NCI-H1092 (cell line): ENCODE measurements at regions not wholly inside any gene's neighbourhood (a gene's known extent, or its start where the extent isn't known, plus 50 kb on each side); places are given as distances from the start of the nearest gene placed in this dataset.

ENCODE experiments used
- DNase-seq: peaks from one replicate; lab custom pipeline; 2025; lab: John Stamatoyannopoulos, UW

DNA sequence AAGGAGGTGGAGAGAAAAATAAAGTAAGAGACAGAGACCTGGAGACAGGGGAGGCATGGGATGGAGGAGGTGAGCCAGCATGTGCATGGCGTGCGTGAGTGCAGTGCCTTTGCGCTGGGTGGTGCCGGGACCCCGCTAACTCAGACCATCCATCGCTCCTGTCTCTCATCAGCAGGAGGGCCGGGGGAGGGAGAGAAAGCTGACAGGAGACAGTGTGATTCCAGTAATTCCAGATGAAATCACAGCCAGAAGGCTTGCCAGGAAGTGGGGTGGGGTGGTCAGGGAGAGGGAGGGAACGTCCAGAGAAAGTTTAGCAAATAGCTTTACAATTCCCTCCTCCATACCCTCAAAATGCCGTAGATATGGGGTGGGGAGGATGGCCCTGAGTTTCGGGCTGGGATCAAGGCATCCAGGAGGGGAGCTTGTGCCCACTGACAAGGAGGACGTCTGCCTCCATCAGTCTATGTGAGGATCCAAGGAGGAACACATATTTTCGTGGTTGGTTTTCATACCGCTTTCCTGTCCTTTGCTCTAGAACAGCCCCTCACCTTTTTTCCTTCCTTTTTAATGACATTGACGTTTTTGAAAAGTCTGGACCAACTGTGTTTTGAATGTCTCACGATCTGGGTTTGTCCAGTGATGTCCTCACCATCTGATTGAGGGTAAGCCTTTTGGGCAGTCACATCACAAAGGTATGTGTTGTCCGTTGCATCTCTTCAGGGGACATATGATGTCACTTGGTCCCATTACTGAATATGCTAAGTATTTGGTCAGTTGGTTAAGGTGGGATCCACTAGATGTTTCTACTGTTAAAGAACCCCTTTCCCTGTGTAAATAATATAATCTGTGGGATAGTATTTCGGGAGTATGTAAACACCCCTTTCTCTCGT lies 567.3 kb downstream of the MIAT start:
- DNase-seq = no peak

DNA sequence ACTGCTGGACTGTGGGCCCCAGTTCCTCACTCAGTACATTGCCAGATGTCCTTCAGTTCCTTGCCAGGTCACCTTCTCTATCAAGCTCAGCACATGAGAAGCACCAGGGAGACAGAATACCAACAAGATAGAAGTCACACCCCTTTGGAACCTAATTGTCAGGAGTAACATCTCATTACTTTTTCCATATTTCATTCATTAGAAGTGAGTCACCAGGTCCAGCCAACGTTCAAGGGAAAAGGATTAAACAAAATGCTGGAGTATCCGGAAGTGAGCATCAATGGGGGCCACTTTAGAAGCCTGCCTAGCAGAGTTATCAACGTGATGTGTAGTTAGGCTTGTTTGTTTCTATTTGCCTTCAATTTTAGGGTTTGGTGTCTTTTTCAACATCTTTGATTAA lies 569.3 kb downstream of the MIAT start:
- DNase-seq = no peak

DNA sequence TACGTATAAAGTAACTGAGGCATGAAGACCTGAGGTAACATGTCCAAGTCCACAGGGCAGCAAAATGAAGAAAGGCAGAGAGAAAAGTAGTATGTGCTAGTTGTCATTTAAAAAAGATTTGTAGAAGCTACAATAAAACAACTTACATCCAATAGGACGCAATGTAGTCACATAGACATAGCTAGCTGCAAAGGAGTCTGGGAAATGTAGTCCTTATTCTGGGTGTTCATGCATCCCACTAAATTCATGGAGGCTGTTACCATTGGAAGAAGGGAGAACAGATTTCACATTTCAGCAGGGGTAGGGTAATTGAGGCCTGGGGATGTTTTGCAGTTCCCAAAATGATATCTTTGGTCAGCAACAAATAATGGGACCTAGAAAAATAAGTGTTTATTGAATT lies 571.4 kb downstream of the MIAT start:
- no peak for DNase-seq

DNA sequence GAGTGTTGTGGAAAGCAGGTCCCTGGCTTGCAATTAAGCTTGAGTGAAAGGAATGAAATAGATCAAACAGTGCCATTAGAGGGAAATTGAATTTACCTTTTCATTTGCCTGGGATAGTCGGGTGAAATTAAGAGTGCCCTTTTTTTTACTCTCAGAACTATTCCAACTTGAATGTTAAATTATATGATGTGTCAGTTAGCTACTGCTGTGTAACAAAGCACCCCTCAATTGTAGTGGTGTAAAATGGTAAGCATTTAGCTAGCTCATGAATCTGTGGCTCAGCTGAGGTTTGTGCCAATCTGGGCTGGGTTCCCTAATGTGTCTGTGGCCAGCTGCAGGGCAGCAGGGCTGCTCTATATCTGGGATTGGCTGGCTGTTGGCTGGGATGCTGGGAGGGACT lies 571.4 kb downstream of the MN1 start:
- no peak for DNase-seq

DNA sequence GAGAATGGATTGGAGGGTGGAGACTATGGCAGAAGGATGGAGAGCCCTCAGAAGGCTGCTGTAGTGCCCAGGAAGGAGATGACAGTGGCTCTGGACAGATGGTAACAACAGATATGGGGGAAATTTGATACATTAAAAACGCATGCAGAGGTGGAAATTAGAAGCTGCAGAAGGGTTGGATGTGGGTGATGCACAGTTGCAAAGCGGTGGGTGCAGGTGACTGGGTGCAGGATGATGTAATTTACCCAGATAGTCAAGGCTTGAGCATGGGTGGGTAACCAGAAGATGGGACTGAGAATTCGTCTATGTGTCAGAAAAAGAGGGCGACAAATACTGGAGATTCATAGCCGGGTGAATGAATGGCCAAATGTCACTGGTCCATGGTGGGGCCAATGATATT lies 570.3 kb downstream of the MN1 start:
- no peak for DNase-seq

DNA sequence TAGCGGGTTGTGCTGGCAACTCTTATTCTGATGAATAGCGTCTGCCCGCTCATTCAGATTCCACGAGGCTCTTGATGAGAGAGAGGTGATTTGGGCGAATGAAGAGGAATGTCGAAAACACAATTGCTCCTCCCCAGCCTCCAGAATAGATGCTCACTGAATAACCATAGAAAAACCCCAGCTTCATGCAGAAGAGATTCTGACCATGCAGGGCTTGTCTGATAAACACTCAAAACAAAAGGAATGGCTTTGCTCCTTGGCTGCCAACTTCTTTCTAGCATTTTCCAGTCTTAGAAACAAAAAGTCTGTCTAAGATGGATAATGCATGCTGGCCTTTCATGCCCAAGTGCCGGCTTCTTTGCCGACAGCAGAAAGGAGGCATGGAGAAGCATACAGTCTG lies 569.5 kb downstream of the MN1 start:
- no peak for DNase-seq

DNA sequence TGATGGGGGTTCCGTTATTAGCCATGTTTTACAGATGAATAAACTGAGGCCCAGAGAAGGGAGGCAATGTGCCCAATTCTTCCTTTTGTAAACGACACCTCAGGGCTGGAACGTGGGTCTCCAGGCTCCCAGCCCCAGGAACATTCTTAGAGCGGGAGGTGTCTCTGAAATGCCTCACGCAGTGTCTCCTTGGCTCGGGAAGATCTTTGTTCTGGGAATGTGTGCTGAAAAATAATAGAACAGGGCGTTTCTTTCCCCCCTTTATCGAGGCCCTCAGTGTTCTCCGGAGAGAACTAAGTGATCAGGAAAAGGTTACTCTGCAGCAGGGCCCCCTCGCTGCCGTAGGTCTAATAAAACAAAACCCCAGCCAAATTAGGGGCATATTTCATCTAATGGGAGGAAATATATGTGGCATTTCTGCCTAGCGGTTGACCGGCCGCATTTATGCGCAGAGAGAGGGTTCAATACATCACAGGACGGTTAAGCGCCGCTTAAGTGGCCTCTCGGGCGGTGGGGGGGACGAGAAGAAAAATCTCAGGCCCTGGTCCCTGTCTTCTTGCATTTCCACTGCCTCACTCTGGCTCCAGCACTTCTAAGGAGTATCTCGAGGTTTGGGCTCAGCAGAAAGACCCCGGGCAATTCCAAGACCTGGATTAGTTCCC lies 564.3 kb downstream of the MN1 start:
- DNase-seq = no peak

DNA sequence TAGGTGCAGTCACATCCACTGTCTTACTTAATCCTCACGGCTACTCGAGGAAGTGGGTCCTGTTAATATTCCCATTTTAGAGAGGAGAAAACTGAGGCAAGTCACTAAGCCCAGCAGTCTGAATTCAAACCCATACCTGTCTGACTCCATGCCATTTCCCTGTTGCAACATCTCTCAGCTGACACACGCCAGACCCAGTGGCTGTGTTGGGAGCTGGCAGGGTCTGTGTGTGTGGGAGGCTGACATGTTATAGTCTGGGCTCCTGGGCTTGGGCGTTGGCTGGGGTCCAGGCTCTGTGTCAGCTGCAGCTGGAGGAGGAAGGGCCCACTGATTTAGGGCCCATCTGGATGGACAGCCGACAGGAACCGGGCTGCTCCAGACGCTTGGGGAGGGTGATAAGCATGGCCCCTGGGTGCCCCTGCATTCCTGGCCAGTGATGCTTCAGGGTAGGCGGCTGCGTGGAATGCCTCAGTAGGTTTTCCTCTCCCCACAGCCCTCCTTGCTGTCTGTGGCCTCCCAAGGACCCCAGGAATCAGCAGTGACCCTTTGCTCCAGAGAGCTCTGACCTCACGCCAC lies 562.5 kb downstream of the MN1 start:
- peak; percentile 35 for DNase-seq

DNA sequence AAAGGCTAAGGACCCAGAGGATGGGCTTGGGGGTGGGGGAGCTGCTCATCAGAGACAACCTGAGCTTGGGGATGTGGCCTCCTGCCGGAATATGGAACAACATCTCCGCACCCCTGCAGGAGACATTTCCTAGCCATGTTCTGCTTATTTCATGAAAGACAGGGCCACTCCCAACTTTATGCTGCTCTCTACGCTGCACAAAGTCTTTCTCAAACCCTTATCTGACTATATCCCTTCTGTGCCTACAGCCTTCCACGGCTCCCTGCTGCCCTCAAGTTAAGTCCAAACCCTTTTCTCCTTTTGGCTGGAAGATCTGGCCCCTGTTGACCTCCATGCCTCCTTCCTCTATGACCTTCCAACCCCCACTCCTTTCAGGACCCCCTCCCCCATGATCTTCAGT lies 562.0 kb downstream of the MN1 start:
- no peak for DNase-seq

DNA sequence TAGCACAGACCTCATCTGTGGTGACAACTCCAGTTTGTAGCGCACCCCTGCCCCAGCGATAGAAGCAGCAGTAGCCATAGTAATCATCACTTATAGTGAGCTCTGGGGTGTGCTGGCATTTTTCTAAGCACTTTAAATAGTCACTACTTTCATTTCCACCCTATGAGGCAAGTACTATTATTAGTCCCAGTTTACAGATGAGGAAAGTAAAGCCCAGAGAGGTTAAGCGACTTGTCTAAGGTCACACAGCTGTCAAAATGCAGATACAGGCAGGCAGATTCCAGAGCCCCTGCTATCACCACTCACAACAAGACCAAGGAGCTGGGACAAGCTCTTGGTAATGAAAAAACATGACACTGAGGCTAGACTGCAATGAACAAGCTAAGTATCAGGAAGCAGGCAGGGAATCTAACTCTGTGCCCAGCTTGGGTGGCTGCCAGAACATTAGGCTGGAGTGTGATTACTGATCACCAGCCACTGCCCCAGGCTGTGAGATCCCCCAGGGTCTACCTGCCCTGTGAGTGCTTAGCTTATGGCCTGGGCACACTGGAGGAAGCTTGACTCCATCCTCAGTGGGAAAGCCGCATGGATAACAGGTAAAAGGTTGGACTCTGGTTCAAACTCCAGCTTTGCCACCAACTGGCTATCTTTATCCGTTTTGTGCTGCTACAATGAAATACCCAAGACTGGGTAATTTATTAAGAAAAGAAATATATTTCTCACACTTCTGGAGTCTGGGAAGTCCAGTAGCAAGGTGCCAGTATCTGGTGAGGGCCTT lies 561.1 kb downstream of the MN1 start:
- no peak for DNase-seq

DNA sequence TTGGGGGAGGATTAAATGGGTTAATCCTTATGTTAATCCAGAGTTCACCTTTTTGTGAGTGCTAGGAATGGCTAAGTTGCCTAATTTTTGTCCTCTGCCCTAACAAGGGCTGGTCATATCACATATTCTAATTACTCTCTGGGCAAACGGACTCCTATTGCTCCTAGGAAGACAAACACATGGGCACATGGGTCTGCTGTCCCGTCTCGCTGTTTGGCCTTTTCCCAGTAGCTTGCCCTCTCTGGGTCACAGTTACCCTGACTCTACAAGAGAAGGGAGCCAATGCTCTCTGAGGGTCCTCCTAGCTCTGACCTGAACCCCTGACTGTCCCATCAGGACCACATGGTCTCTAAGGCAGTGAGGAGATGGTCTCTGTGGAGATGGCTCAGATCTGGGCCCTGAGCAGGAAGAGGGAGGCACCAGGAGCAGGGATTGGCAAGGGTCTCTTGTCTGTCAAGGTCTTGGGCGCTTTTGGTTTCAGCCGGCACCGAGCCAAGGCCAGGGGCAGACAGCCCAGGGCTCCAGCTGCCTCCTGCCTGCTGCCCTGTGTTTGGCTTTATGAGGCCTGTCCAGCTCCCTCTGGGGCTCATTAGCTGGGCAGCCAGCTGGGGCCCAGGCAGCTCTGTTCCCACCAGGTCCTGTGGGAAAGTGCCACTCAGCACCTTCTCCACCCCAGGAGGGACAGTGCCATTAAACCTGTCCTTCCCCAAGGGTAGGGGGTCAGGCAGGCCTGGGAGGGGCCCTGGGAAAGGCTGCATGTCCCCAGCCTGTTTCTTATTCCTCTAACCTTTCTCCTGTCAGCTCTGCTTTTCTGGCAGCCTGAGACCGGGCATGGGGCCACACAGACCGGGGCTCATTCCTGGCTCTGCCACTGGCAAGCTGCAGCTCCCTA lies 559.9 kb downstream of the MN1 start:
- peak; percentile 79 for DNase-seq

DNA sequence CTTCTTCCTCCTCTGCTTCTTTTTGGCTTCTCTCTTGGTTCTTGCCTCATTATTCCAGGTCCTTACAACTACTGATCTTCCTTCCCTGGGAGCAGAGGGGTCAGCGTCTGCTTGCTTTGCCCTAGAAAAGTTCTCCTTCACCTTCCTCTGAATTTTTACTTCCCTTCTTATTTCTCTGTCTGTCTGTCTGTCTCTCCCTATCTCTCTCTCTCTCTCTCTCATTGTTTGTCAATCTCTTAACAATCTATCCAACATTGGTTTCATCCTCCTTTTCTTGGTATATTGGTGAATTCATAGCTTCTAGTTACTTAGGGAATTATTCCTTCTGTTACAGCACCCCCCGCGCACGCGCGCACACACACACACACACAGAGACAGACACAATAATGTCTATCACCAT lies 559.1 kb downstream of the MN1 start:
- DNase-seq = no peak

DNA sequence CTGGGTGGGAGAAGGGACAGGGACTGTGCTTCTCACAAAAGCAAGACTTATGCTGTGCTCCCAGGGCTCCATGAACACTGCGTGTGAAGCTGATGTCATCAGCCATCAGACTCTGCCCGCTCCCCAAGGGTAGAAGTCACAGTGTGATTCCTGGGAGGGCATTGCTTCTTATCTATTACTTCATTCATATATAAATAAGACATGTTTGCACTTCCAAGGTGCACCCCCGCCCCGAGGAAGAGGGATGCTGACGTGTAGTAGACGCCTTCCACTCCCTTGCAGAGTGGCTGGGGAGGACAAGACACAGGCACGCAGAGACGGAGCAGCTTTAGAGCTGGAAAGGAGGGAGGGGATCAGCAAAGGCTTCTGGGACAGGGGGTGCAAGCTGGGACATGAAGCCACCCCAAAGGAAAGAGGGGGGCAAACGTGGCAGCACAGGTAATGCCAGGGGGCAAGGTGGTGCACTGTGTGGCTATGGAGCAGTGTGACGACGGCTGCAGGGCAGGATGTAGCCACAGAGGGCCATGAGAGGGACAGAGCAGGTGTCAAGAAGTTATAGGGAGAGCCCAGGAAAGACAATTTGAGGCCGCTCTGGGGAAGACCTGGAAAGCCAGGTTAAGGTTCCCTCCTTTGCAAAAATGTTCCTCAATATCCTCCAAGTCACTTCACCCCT lies 558.5 kb downstream of the MN1 start:
- DNase-seq = no peak

DNA sequence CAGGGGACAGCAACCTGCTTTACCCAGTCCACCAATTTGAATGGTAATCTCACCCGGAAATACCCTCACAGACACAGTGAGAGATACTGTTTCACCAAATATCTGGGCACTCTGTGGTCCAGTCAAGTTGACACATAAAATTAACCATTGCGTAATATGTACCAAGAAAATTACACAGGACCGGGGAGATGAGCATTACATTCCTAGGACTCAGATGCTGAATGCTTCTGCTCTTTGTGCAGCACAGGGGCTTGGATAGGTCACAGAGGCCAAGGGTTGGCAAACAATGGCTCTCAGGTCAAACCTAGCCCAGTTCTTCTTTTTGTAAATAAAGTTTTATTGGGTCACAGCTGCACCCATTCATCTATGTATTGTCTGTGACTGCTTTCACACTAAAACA lies 557.2 kb downstream of the MN1 start:
- DNase-seq = no peak

DNA sequence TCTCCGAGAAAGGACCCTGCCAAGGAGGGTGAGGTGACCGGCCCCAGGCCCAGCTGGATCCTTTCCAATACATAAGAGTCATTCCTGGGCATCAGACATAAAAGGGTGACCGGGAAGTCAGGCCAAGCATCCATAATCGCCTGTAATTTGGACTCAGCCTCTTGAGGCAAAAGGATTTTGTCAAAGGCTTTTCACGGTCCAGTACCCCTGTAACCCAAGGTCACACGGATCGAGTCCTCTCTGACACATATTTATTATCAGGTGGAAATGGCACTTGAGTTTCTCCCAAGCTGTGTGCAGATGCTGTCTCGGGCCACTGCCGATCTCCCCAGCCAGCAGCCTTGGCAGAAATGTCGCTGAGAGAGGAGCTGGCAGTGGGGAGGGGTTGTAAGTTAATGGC lies 556.5 kb downstream of the MN1 start:
- peak; percentile 54 for DNase-seq

DNA sequence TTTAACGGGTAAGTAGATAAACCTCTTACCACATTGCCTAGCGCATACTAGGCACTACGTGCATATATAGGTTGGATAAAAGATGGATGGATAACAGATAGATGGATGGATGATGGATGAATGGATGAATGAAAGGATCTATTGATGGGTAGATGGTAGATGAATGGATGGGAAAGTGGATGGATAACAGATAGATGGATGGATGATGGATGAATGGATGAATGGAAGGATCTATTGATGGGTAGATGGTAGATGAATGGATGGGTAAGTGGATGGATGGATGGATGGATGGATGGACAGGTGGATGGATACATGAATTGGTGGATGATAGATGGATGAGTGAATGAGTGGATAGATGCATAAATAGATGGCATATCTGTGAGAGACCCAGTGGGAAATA lies 555.0 kb downstream of the MN1 start:
- no peak for DNase-seq

DNA sequence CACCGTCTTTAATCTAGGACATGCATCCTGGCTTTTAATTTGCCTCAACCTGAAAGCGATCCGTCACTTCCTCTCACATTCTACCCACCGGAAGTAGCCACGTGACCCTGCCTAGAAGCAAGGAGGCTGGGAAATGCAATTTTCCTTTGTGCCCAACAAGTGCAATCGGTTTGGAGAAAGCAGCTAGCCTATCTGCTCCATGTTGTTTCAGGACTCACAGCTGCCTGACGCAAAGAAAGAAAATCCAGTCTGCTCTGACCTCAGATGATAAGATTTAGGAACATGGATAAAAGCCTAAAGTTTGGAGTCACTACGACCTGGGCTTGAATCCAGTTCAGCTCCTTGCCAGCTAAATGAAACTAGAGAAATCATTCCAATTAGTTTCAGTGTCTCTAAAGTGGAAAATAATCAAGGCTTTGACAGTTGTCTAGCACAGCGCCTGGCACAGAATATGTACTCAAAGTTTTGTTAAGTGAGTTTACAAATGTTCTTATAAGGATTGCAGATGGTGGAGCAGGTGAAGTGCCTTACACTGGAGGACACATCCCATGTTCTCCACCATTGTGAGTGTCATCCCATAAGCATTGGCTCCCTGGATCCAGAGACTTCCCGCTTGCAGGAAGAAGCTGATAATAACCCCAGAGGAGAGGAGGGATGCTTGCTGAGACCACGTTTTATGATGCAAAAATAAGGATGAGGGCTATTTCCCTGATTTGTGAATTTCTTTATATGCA lies 553.7 kb downstream of the MN1 start:
- no peak for DNase-seq

DNA sequence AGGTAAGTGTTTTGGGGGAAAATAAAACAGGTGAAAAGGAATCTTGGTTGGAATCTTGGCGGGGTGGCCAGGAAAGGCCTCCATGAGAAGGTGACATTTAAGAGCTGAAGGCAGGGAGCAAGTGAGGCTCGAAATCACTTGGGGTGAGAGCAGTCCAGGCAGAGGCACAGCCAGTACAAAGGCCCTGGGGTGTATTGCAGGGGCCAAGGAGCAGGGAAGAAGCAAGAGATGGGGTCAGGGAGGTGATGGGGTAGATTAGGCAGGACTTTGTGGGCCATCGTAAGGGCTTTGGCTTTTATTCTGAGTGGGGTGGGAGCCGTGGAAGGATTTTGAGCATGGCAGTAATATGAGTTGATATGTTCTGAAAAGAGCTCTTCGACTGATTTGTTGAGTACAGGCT lies 551.1 kb downstream of the MN1 start:
- no peak for DNase-seq

DNA sequence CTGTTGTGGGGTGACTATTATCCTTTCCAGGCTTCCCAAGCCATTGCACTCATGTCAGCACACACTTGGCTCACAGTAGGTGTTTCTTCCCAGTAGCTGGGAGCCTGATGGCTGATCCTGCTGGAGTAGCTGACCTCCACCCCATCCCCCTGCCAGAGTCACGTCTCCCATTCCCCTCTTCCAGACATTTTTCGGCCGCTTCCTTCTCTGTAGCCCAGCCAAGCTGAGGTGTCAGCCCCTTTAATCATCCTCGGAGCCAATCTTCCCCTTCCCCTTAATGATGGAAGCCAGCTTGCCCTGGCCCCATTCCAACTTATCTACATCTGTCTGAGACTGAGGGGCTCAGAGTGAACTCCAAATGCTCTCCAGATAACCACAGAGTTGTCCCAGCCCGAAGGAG lies 550.7 kb downstream of the MN1 start:
- DNase-seq = no peak

DNA sequence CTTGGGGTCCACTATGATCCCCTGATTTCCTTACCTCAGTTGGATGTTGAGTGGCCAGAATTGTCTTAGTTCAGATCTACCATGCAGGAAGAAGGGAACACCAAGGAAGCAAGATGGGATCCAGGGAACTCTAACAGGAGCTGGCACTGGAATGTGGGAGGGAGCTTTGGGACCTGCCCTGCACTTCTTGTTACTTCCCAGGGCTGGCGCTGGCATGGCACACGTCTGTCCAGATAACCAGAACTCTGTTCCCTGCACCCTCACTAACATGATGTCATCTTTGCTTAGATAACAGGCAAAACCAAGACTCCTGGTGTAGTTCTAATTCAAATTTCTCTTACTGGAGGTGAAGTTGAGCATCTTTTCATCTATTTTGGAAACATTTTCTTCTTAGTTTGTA lies 550.0 kb downstream of the MN1 start:
- no peak for DNase-seq
